Mesenchymal stem cell (in vitro differentiated cells and primary cell): ENCODE measurements at regions not wholly inside any gene's neighbourhood (a gene's known extent, or its start where the extent isn't known, plus 50 kb on each side); places are given as distances from the start of the nearest gene placed in this dataset.

Experiments used
- DNase-seq: peaks from one replicate; pipeline ENCODE4 v3.0.0-alpha.2; 2013
- H2AFZ ChIP-seq: one replicate; pipeline ENCODE4 v1.6.1; 2013; ENCODE audit warnings: low read depth, mild to moderate bottlenecking, control low read depth, inconsistent platforms, low read length, moderate library complexity
- H2AK5ac ChIP-seq: 2 replicates; pipeline ENCODE4 v1.6.1; 2013; ENCODE audit warnings: low read length, moderate library complexity, mild to moderate bottlenecking, inconsistent platforms; ENCODE audit not compliant: severe bottlenecking
- H2BK120ac ChIP-seq: one replicate; pipeline ENCODE4 v1.6.1; 2013; ENCODE audit warnings: low read depth, mild to moderate bottlenecking, inconsistent platforms, low read length, moderate library complexity
- H2BK12ac ChIP-seq, 2 experiments: one replicate each; pipeline ENCODE4 v1.6.1; 2013; ENCODE audit warnings: inconsistent platforms in 2 of 2, low read length in 2 of 2, mild to moderate bottlenecking in 2 of 2, moderate library complexity in 2 of 2, control low read depth in 1 of 2
- H2BK15ac ChIP-seq: one replicate; pipeline ENCODE4 v1.6.1; 2013; ENCODE audit warnings: mild to moderate bottlenecking, low read depth, inconsistent platforms; ENCODE audit not compliant: poor library complexity, severe bottlenecking
- H2BK5ac ChIP-seq: 2 replicates; pipeline ENCODE4 v1.6.1; 2013; ENCODE audit warnings: low read depth, mild to moderate bottlenecking, low read length, control low read depth, inconsistent platforms; ENCODE audit not compliant: poor library complexity, severe bottlenecking
- H3K14ac ChIP-seq, 2 experiments: one replicate each; pipeline ENCODE4 v1.6.1; 2013; ENCODE audit warnings: inconsistent platforms in 2 of 2, low read length in 2 of 2, control low read depth in 1 of 2, mild to moderate bottlenecking in 1 of 2, moderate library complexity in 1 of 2
- H3K18ac ChIP-seq, 2 experiments: one replicate each; pipeline ENCODE4 v1.6.1; 2013; ENCODE audit warnings: inconsistent platforms in 2 of 2, low read length in 2 of 2, control low read depth in 1 of 2, low read depth in 1 of 2, mild to moderate bottlenecking in 1 of 2
- H3K23ac ChIP-seq, 2 experiments: one replicate each; pipeline ENCODE4 v1.6.1; 2013; ENCODE audit warnings: inconsistent platforms in 2 of 2, low read length in 2 of 2, mild to moderate bottlenecking in 2 of 2, moderate library complexity in 2 of 2, control low read depth in 1 of 2
- H3K27ac ChIP-seq: 2 replicates; pipeline ENCODE4 v1.5.1; 2013; ENCODE audit warnings: mild to moderate bottlenecking, moderate library complexity, low read length, control low read depth, inconsistent platforms; ENCODE audit not compliant: poor library complexity, severe bottlenecking
- H3K27me3 ChIP-seq, 2 experiments: 2 replicates each; pipeline versions ENCODE4 v1.6.1 to v1.7.0; 2013; ENCODE audit warnings: low read length in 2 of 2, mild to moderate bottlenecking in 2 of 2, moderate library complexity in 2 of 2, control low read depth in 1 of 2, inconsistent platforms in 1 of 2; ENCODE audit not compliant: control insufficient read depth in 1 of 2, insufficient read depth in 1 of 2
- H3K36me3 ChIP-seq, 2 experiments: 2 replicates each; pipeline versions ENCODE4 v1.6.1 to v1.7.0; 2013; ENCODE audit warnings: low read length in 2 of 2, control low read depth in 1 of 2, inconsistent platforms in 1 of 2, low read depth in 1 of 2, mild to moderate bottlenecking in 1 of 2; ENCODE audit not compliant: insufficient read depth in 2 of 2, control insufficient read depth in 1 of 2
- H3K4ac ChIP-seq, 2 experiments: one replicate each; pipeline ENCODE4 v1.6.1; 2013; ENCODE audit warnings: inconsistent platforms in 2 of 2, low read length in 2 of 2, mild to moderate bottlenecking in 2 of 2, moderate library complexity in 2 of 2, control low read depth in 1 of 2, low read depth in 1 of 2
- H3K4me1 ChIP-seq: 2 replicates; pipeline ENCODE4 v1.6.1; 2013; ENCODE audit warnings: low read depth, low read length, control low read depth; ENCODE audit not compliant: control insufficient read depth, insufficient read depth
- H3K4me2 ChIP-seq: 2 replicates; pipeline ENCODE4 v1.6.1; 2013; ENCODE audit warnings: low read length, mild to moderate bottlenecking, inconsistent platforms; ENCODE audit not compliant: poor library complexity, severe bottlenecking
- H3K4me3 ChIP-seq, 2 experiments: 2 replicates each; pipeline versions ENCODE4 v1.5.1 to v1.7.0; 2013; ENCODE audit warnings: low read length in 2 of 2, mild to moderate bottlenecking in 2 of 2, control low read depth in 1 of 2, low read depth in 1 of 2; ENCODE audit not compliant: insufficient read depth in 1 of 2
- H3K79me1 ChIP-seq: replicated peaks from 2 replicates; pipeline ENCODE4 v1.6.1; 2013; ENCODE audit warnings: mild to moderate bottlenecking, control low read depth, low read length, inconsistent platforms; ENCODE audit not compliant: poor library complexity, severe bottlenecking
- H3K9ac ChIP-seq: 2 replicates; pipeline ENCODE4 v1.7.0; 2013; ENCODE audit warnings: mild to moderate bottlenecking, low read length, moderate library complexity
- H3K9me3 ChIP-seq: 2 replicates; pipeline ENCODE4 v1.7.0; 2013; ENCODE audit warnings: mild to moderate bottlenecking, low read length; ENCODE audit not compliant: control insufficient read depth
- H4K8ac ChIP-seq: one replicate; pipeline ENCODE4 v1.6.1; 2013; ENCODE audit warnings: inconsistent platforms, mild to moderate bottlenecking, low read length, moderate library complexity
- H4K91ac ChIP-seq: one replicate; pipeline ENCODE4 v1.6.1; 2013; ENCODE audit warnings: mild to moderate bottlenecking, low read length, inconsistent platforms
- WGBS: methylation state at CpG from one replicate; pipeline ENCODE4 v1.1.7; 2013; ENCODE audit warnings: mixed read lengths; 5-methylcytosine and 5-hydroxymethylcytosine counted together

DNA sequence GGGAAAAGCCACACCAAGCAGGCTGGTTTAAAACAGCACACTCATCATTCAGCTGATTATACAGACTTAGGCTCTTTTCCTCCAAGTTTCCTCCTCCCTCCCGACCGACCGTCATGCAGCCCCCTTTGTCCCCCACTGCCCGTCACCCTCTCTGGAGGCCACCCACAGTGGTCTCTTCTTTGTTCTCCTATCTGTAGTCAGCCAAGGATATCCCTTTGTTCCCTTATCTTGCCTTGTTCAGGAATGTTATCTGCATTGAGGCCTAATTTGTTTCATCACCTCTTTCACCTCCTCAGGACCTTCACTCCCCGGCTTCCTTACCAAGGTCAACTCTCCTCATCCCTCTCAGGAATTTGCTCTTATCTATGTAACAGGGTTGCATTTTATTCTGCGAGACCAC lies 186.4 kb upstream of the CDH13 start:
- H3K23ac ChIP-seq: no peak overlapping the region
- H3K27me3 ChIP-seq: no peaks in the 10 kb centered on the region
- H3K79me1 ChIP-seq: no peaks in the 10 kb centered on the region
- no peak overlapping the region for H2BK12ac ChIP-seq
- no peak overlapping the region for H2AFZ ChIP-seq
- no peaks in the 10 kb centered on the region for H3K36me3 ChIP-seq
- 29% methylated on average over 6 of the region's 6 CpGs for WGBS
- no peak overlapping the region for H3K14ac ChIP-seq
- no peaks in the 10 kb centered on the region for H3K9me3 ChIP-seq
- H4K91ac ChIP-seq: no peak overlapping the region
- no peaks in the 10 kb centered on the region for H3K4me1 ChIP-seq
- H4K8ac ChIP-seq: no peak overlapping the region
- H2BK5ac ChIP-seq: no peak overlapping the region
- no peak for DNase-seq
- no peak overlapping the region for H2AK5ac ChIP-seq
- H2BK120ac ChIP-seq: no peak overlapping the region
- H2BK15ac ChIP-seq: no peak overlapping the region
- no peak overlapping the region for H3K9ac ChIP-seq
- no peak overlapping the region for H3K18ac ChIP-seq
- no peak overlapping the region for H3K4me2 ChIP-seq
- H3K4me3 ChIP-seq: no peak overlapping the region
- H3K4ac ChIP-seq: no peak overlapping the region
- no peak overlapping the region for H3K27ac ChIP-seq

- H4K8ac ChIP-seq: no peak overlapping the region
- H3K4me3 ChIP-seq: no peak overlapping the region
- H3K4ac ChIP-seq: no peak overlapping the region
- H2AFZ ChIP-seq: no peak overlapping the region
- H3K79me1 ChIP-seq: no peaks in the 10 kb centered on the region
- peak; percentile 2 for DNase-seq
- H3K27ac ChIP-seq: no peak overlapping the region
- no peak overlapping the region for H2BK120ac ChIP-seq
- no peaks in the 10 kb centered on the region for H3K4me1 ChIP-seq
- no peak overlapping the region for H2BK12ac ChIP-seq
- no peaks in the 10 kb centered on the region for H3K27me3 ChIP-seq
- no peak overlapping the region for H3K14ac ChIP-seq
- H4K91ac ChIP-seq: no peak overlapping the region
- no peak overlapping the region for H2BK5ac ChIP-seq
- no peak overlapping the region for H3K4me2 ChIP-seq
- no peak overlapping the region for H2BK15ac ChIP-seq
- no peak overlapping the region for H3K18ac ChIP-seq
- H3K23ac ChIP-seq: no peak overlapping the region
- no peaks in the 10 kb centered on the region for H3K9me3 ChIP-seq
- H3K36me3 ChIP-seq: no peaks in the 10 kb centered on the region
- WGBS: 75% methylated on average over 7 of the region's 7 CpGs
- no peak overlapping the region for H3K9ac ChIP-seq
- H2AK5ac ChIP-seq: no peak overlapping the region
These were observed 187.0 kb upstream of the CDH13 start for GRCh38 chr16:82439678-82440293.

DNA sequence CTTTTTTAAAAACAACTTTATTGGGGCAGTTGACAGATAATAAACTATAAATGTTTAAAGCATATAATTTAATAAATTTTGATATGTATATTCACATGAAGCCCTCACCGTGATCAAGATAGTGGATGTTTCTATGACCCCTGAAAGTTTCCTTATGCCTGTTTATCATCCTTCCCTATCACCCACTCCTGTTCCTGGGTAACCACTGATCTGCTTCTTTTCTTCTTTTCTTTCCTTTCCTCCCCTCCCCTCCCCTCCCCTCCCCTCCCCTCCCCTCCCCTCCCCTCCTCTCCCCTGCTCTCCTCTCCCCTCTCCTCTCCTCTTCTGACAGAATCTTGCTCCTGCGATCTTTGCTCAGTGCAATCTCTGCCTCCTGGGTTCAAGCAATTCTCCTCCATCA lies 193.7 kb upstream of the CDH13 start:
- Histone ChIP-seq H3K36me3 (no peaks in the 10 kb centered on the region), H3K14ac (no peak overlapping the region), H4K8ac (no peak overlapping the region), H3K9me3 (no peaks in the 10 kb centered on the region), H3K79me1 (no peaks in the 10 kb centered on the region), H2BK12ac (no peak overlapping the region), H3K4me3 (no peak overlapping the region), H4K91ac (no peak overlapping the region), H2BK120ac (no peak overlapping the region), H3K9ac (no peak overlapping the region), H3K27me3 (peaks cover 0 to 6% of the 10 kb centered on the region in 2 experiments), H3K23ac (no peak overlapping the region), H3K4me1 (no peaks in the 10 kb centered on the region), H2BK15ac (no peak overlapping the region), H3K4me2 (no peak overlapping the region), H2AK5ac (no peak overlapping the region), H3K4ac (no peak overlapping the region), H3K18ac (no peak overlapping the region), H3K27ac (no peak overlapping the region), H2AFZ (no peak overlapping the region), H2BK5ac (no peak overlapping the region)
- DNase-seq: no peak
- 100% methylated on average over 1 of the region's 2 CpGs for WGBS

DNA sequence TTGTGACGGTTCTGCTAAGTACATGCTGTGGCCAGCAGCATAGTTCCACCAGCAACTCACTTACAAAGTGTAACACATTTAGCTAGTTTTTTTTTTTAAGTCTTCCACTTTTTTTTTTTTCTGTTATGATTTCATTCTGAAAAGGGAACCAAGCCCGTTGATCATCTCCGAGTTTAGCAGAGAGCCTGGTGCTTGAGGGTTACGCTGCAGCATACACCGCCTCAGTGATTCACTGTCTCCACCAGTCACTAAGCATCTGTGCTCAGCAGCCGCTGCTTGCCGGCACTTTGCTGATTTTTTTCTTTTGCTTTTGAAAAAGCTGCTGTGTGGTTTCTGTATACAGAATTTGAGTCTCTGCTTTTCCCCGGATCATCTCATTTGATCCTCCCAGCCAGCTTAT lies 194.5 kb upstream of the CDH13 start:
- H2AFZ ChIP-seq: no peak overlapping the region
- H4K8ac ChIP-seq: no peak overlapping the region
- WGBS: 83% methylated on average over 7 of the region's 8 CpGs
- H3K79me1 ChIP-seq: no peaks in the 10 kb centered on the region
- H4K91ac ChIP-seq: no peak overlapping the region
- no peak for DNase-seq
- no peak overlapping the region for H3K4me3 ChIP-seq
- no peaks in the 10 kb centered on the region for H3K4me1 ChIP-seq
- H2BK15ac ChIP-seq: no peak overlapping the region
- no peak overlapping the region for H3K27ac ChIP-seq
- H3K14ac ChIP-seq: no peak overlapping the region
- no peak overlapping the region for H3K9ac ChIP-seq
- H3K23ac ChIP-seq: no peak overlapping the region
- H2AK5ac ChIP-seq: no peak overlapping the region
- H2BK5ac ChIP-seq: no peak overlapping the region
- no peak overlapping the region for H3K18ac ChIP-seq
- no peaks in the 10 kb centered on the region for H3K9me3 ChIP-seq
- H3K36me3 ChIP-seq: no peaks in the 10 kb centered on the region
- H3K27me3 ChIP-seq: peaks cover 0 to 6% of the 10 kb centered on the region in 2 experiments
- H3K4me2 ChIP-seq: no peak overlapping the region
- H3K4ac ChIP-seq: no peak overlapping the region
- no peak overlapping the region for H2BK12ac ChIP-seq
- H2BK120ac ChIP-seq: no peak overlapping the region
